ENCODE measurements at regions not wholly inside any gene's neighbourhood (a gene's known extent, or its start where the extent isn't known, plus 50 kb on each side); places are given as distances from the start of the nearest gene placed in this dataset.

DNA sequence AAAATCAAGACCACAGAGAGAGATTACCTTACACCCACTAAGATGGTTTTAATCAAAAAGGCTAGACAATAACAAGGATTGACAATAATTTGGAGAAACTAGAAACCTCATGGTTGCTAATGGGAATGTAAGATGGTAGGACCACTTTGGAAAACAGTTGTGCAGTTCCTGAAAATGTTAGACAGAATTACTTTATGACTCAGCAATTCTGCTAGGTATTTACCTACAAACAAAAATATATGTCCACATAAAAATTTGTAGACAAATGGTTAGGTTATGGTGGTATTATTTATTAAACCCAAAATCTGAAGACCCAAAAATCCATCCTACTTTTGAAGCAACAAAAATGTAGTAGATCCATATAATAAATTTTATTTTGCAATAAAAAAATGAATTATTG is 1027.0 kb upstream of the ADGRL3 start (continued):
- TF ChIP-seq, protein P1, sequence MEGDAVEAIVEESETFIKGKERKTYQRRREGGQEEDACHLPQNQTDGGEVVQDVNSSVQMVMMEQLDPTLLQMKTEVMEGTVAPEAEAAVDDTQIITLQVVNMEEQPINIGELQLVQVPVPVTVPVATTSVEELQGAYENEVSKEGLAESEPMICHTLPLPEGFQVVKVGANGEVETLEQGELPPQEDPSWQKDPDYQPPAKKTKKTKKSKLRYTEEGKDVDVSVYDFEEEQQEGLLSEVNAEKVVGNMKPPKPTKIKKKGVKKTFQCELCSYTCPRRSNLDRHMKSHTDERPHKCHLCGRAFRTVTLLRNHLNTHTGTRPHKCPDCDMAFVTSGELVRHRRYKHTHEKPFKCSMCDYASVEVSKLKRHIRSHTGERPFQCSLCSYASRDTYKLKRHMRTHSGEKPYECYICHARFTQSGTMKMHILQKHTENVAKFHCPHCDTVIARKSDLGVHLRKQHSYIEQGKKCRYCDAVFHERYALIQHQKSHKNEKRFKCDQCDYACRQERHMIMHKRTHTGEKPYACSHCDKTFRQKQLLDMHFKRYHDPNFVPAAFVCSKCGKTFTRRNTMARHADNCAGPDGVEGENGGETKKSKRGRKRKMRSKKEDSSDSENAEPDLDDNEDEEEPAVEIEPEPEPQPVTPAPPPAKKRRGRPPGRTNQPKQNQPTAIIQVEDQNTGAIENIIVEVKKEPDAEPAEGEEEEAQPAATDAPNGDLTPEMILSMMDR (conservative IDR thresholded peaks at IDR 0.05; ENCODE audit: low read depth in 2 of 2): no peak
- no peak for TF ChIP-seq CREB1 (CRISPR knock-in tag; IDR thresholded peaks at IDR 0.05; ENCODE audit: low read depth)
- TF ChIP-seq JUNB (IDR thresholded peaks at IDR 0.05; ENCODE audit: unreplicated experiment): no peak
- TF ChIP-seq EZH2phosphoT487 (IDR thresholded peaks at IDR 0.05; ENCODE audit: unreplicated experiment): no peak

- Histone ChIP-seq H3F3A (replicated peaks; ENCODE audit: low read depth) (no peaks in the 10 kb centered on the region), H3K27ac (ENCODE audit: low read depth) (no peak overlapping the region), H3K79me2 (replicated peaks; ENCODE audit: insufficient read depth) (no peaks in the 10 kb centered on the region), H3K4me2 (no peak overlapping the region), H3K9me2 (ENCODE audit: insufficient read depth) (no peaks in the 10 kb centered on the region; the same call in 1 of the 2 replicates), H3K4me1 (ENCODE audit: insufficient read depth) (no peaks in the 10 kb centered on the region), H3K36me3 (ENCODE audit: insufficient read depth) (no peaks in the 10 kb centered on the region), H3K27me3 (ENCODE audit: insufficient read depth) (no peaks in the 10 kb centered on the region), H2AFZ (no peak overlapping the region), H4K20me1 (replicated peaks; ENCODE audit: insufficient read depth) (no peaks in the 10 kb centered on the region), H3K4me3 (no peak overlapping the region)
- H3K9me3 Mint-ChIP-seq: no peaks in the 10 kb centered on the region; the same call in 2 of the 3 replicates
- H3K4me1 Mint-ChIP-seq: no peaks in the 10 kb centered on the region
- H3K27ac Mint-ChIP-seq: no peak overlapping the region
- H3K27me3 Mint-ChIP-seq (ENCODE audit: insufficient read depth, low read depth, poor library complexity): no peaks in the 10 kb centered on the region
- H3K4me3 Mint-ChIP-seq: no peak overlapping the region
- H3K36me3 Mint-ChIP-seq (ENCODE audit: low read depth): no peaks in the 10 kb centered on the region; the same call in 2 of the 3 replicates
- ATAC-seq: no peak
- DNase-seq (ENCODE audit: low spot score): no peak
- TF ChIP-seq EZH2phosphoT487 (IDR thresholded peaks at IDR 0.05; ENCODE audit: unreplicated experiment) (no peak), STAT1 (IDR thresholded peaks at IDR 0.05; ENCODE audit: unreplicated experiment) (no peak), EZH2 (IDR thresholded peaks at IDR 0.05; ENCODE audit: low read depth, unreplicated experiment) (no peak), ZNF331 (CRISPR knock-in tag; IDR thresholded peaks at IDR 0.05; ENCODE audit: low read depth) (no peak), ZNF114 (CRISPR knock-in tag; IDR thresholded peaks at IDR 0.05) (no peak), JUNB (IDR thresholded peaks at IDR 0.05; ENCODE audit: unreplicated experiment) (no peak)
- TF ChIP-seq, protein P2, sequence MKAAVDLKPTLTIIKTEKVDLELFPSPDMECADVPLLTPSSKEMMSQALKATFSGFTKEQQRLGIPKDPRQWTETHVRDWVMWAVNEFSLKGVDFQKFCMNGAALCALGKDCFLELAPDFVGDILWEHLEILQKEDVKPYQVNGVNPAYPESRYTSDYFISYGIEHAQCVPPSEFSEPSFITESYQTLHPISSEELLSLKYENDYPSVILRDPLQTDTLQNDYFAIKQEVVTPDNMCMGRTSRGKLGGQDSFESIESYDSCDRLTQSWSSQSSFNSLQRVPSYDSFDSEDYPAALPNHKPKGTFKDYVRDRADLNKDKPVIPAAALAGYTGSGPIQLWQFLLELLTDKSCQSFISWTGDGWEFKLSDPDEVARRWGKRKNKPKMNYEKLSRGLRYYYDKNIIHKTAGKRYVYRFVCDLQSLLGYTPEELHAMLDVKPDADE (IDR thresholded peaks at IDR 0.05): no peak
- TF ChIP-seq, protein P1 (conservative IDR thresholded peaks at IDR 0.05; ENCODE audit: low read depth in 2 of 2): no peak
- TF ChIP-seq, protein P3, sequence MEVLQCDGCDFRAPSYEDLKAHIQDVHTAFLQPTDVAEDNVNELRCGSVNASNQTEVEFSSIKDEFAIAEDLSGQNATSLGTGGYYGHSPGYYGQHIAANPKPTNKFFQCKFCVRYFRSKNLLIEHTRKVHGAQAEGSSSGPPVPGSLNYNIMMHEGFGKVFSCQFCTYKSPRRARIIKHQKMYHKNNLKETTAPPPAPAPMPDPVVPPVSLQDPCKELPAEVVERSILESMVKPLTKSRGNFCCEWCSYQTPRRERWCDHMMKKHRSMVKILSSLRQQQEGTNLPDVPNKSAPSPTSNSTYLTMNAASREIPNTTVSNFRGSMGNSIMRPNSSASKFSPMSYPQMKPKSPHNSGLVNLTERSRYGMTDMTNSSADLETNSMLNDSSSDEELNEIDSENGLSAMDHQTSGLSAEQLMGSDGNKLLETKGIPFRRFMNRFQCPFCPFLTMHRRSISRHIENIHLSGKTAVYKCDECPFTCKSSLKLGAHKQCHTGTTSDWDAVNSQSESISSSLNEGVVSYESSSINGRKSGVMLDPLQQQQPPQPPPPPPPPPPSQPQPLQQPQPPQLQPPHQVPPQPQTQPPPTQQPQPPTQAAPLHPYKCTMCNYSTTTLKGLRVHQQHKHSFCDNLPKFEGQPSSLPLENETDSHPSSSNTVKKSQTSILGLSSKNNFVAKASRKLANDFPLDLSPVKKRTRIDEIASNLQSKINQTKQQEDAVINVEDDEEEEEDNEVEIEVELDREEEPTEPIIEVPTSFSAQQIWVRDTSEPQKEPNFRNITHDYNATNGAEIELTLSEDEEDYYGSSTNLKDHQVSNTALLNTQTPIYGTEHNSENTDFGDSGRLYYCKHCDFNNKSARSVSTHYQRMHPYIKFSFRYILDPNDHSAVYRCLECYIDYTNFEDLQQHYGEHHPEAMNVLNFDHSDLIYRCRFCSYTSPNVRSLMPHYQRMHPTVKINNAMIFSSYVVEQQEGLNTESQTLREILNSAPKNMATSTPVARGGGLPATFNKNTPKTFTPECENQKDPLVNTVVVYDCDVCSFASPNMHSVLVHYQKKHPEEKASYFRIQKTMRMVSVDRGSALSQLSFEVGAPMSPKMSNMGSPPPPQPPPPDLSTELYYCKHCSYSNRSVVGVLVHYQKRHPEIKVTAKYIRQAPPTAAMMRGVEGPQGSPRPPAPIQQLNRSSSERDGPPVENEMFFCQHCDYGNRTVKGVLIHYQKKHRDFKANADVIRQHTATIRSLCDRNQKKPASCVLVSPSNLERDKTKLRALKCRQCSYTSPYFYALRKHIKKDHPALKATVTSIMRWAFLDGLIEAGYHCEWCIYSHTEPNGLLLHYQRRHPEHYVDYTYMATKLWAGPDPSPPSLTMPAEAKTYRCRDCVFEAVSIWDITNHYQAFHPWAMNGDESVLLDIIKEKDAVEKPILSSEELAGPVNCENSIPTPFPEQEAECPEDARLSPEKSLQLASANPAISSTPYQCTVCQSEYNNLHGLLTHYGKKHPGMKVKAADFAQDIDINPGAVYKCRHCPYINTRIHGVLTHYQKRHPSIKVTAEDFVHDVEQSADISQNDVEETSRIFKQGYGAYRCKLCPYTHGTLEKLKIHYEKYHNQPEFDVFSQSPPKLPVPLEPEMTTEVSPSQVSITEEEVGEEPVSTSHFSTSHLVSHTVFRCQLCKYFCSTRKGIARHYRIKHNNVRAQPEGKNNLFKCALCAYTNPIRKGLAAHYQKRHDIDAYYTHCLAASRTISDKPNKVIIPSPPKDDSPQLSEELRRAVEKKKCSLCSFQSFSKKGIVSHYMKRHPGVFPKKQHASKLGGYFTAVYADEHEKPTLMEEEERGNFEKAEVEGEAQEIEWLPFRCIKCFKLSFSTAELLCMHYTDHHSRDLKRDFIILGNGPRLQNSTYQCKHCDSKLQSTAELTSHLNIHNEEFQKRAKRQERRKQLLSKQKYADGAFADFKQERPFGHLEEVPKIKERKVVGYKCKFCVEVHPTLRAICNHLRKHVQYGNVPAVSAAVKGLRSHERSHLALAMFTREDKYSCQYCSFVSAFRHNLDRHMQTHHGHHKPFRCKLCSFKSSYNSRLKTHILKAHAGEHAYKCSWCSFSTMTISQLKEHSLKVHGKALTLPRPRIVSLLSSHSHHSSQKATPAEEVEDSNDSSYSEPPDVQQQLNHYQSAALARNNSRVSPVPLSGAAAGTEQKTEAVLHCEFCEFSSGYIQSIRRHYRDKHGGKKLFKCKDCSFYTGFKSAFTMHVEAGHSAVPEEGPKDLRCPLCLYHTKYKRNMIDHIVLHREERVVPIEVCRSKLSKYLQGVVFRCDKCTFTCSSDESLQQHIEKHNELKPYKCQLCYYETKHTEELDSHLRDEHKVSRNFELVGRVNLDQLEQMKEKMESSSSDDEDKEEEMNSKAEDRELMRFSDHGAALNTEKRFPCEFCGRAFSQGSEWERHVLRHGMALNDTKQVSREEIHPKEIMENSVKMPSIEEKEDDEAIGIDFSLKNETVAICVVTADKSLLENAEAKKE (CRISPR knock-in tag; IDR thresholded peaks at IDR 0.05): no peak
Observed at GRCh38 chr4:60173718-60174117, 1026.4 kb upstream of the ADGRL3 start.
